GM12875 (cell line): ENCODE measurements at regions not wholly inside any gene's neighbourhood (a gene's known extent, or its start where the extent isn't known, plus 50 kb on each side); places are given as distances from the start of the nearest gene placed in this dataset.

Experiments
- H3K4me3 ChIP-seq: one replicate; pipeline ENCODE4 v1.5.1; 2011; ENCODE audit warnings: low read depth, low read length, control low read depth
- CTCF ChIP-seq: IDR thresholded peaks from 2 replicates; pipeline ENCODE4 v1.5.1; 2011; ENCODE audit warnings: low read depth, mild to moderate bottlenecking, control low read depth, inconsistent platforms, low read length, moderate library complexity, borderline replicate concordance; ENCODE audit not compliant: insufficient read depth

- H3K4me3 ChIP-seq, result no peak overlapping the region
- no peak for TF ChIP-seq CTCF
Observed at GRCh38 chr10:78332657-78333056, 299.0 kb downstream of the RPS24 start.

GRCh38 chr10:78333362-78334143, 299.9 kb downstream of the RPS24 start:
- no peak for TF ChIP-seq CTCF
- H3K4me3 ChIP-seq, result no peak overlapping the region

- no peak for TF ChIP-seq CTCF
Observed at GRCh38 chr10:78335371-78335690, 301.7 kb downstream of the RPS24 start.

GRCh38 chr10:78335691-78336401, 302.2 kb downstream of the RPS24 start:
- no peak for TF ChIP-seq CTCF
- no peak overlapping the region for H3K4me3 ChIP-seq

More at GRCh38 chr10:78335371-78335690, 301.7 kb downstream of the RPS24 start:
- no peak overlapping the region for H3K4me3 ChIP-seq

- no peak overlapping the region for H3K4me3 ChIP-seq
- TF ChIP-seq CTCF, result no peak
Observed at GRCh38 chr10:78336402-78336791, 302.7 kb downstream of the RPS24 start.

GRCh38 chr10:78337016-78337415, 303.4 kb downstream of the RPS24 start:
- no peak for TF ChIP-seq CTCF
- H3K4me3 ChIP-seq, result no peak overlapping the region

GRCh38 chr10:78337646-78338391, 304.2 kb downstream of the RPS24 start:
- H3K4me3 ChIP-seq, result no peak overlapping the region
- TF ChIP-seq CTCF, result no peak
